ENCODE measurements at regions not wholly inside any gene's neighbourhood (a gene's known extent, or its start where the extent isn't known, plus 50 kb on each side); places are given as distances from the start of the nearest gene placed in this dataset.

DNA sequence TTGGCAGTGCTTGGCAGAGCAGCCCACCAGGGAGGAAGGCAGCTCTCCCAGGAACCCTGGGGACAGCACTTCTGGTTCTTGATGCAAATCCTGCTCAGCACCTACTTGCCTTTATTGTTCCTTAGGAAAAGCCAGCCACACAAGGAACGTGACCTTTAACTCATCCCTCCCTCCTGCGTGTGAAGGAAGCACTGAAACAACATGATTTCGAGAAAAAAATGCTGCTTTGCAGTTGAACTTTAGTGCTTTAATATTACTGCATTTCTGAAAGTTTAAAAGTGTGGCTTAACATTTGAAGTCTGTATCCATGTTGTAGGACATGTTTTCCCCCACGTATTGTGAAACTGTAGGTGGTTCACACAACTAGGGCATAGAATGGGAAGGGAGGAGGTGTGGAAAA, 50.4 kb upstream of the CTNNB1 start:
- DNase-seq (ENCODE audit: low read depth): no peak

Measured in HS-27A (cell line).